DLD1 (cell line): ENCODE measurements at regions not wholly inside any gene's neighbourhood (a gene's known extent, or its start where the extent isn't known, plus 50 kb on each side); places are given as distances from the start of the nearest gene placed in this dataset.
"Not testable (repeated sequence)": the region's sequence is repeated elsewhere in the genome, so short reads cannot be mapped to it uniquely, and the experiment has no call there.

Experiments
- in situ Hi-C: cut with HindIII; loops from 2 replicates; pipeline ENCODE4 v1.10.0; 2017; ENCODE audit warnings: low sequenced_read_pairs

DNA sequence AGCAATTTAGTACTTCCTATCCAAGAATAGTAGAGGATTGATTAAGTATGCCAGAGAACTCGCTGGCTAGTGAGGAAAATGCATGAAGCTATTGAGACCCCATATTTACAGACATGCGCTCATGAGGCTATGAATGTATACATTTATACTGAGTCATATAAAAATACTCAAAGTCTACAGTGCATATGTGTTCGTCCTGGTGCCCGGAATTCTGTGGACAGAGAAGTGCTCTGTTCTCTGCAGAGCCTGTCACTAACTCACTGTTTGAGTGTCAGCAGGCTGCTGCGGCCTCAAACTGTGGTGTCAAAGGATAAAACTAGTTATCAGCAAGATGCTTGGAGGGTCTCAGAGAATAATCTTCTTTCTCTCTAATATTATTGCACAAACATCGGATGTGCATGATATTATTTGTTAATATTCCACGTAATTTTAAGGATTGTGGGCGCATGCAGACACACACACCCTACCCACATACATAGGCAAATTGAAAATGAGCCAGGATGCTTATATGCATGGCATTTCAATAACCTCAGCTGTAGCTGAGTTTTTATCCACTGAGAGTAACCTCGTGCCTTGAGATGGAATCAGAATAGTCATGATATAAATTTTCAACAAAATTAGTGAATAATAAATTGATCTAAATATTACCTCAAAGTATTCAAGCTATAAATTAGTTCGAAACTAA lies 50.0 kb upstream of the TSC22D2 start:
- in situ Hi-C loops: no loop called here

DNA sequence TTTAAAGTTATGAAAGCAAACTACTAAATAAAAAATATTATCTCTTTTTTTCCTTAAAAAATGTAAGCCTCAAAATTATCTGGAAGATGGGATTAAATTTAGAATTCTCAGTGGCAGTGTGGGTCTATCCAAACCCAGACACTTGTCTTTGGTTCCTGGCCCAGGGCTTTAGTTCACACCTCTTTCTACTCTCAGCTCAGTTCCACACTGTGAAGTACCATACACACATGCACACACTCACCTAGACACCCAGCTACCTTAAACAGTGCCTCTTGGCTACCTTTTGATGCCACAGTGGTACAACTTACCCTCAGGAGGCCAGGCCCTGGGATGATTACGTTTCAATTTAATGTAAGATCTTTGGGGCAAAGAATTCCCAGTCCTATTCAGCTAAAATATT lies 51.0 kb upstream of the TSC22D2 start:
- in situ Hi-C loops: no loop called here

DNA sequence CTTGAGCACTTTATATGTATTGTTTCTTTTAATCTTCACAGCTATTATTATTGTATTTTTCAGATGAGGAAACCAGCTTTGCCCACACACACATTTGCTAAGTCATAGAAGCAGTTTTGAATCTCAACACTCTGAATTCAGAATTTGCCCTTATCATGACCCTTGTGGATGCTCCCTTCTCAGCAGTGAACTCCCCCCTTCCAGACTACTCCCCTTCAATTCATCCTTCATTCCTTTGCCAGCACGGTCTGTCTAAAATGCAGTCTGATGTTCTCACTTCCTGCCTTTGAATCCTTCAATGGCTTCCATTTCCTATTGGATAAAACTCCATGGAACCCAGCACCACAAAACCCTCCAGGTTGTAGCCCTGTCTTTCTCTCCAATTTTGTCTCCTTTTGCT lies 52.5 kb upstream of the TSC22D2 start:
- in situ Hi-C loops: no loop called here

DNA sequence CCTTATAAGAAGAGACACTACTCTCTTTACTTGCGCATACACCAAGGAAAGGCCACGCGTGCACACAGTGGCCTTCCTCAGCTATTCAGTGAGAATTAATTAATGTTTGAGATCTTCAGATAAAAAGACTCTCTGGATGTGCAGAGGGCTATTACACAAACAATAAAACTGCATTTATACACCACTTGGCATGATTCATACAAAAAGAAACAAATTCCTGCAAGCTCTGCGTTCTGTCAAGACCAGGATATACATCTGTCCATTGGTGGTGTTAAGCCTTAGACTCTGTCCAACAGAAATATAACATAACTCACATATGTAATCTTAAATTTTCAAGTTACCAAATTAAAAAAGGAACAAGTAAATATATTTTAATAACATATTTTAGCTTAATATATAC lies 55.2 kb upstream of the TSC22D2 start:
- in situ Hi-C loops: no loop called here

DNA sequence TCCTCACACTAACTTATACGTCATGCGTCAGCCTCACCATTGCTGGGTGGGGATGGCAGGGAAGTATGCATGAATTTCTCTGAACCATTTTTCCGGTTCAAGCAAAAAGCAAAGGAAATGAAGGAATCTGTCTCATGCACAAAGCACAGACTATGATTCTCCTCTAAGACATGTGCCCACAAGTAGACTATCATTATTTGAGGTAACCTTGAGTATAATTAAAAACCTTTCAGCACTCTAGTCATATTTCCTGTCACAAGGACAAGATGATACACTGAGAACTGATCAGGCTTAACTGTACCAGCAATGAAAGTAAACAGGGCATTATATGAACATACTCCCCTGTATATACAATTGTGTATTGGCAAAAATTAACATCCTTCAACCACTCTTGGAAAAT lies 56.7 kb upstream of the TSC22D2 start:
- in situ Hi-C loops: no loop called here

DNA sequence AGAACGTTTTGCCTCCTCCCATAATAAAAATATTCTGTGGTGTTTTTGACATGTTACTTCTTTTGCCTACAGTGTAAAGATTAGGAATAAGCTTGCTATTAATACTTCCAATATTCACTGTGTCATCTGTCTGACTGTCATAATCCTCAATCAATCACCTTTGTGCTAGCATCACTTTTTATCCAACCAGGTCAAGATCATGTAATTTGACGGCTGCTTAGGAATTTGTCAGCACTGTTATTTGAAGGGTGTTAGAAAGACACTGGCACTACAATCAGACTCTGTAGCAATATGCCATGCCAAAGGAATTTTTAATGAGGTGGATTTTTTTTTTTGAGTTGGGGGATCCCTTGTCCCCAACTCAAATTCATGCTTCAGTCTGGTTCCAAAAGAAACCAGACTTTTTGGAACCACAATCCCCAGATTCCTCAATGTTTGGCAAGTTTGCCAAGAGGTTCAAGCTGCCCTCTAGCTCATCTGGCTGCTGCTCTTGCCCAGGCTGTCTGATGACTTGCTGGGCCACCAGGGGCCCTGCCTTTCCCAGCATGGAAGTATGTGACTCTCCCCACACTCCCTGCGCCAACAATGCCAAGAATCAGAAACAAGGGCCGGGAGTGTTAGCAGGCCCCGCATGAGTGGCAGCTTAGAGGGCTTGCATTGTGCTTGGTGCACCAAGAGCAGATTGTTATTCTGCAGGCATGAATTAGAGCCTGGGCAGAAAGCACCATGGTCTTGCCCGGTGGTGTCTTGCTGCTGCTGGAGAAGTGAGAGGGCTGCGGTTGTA lies 58.6 kb upstream of the TSC22D2 start:
- in situ Hi-C loops: no loop called here

DNA sequence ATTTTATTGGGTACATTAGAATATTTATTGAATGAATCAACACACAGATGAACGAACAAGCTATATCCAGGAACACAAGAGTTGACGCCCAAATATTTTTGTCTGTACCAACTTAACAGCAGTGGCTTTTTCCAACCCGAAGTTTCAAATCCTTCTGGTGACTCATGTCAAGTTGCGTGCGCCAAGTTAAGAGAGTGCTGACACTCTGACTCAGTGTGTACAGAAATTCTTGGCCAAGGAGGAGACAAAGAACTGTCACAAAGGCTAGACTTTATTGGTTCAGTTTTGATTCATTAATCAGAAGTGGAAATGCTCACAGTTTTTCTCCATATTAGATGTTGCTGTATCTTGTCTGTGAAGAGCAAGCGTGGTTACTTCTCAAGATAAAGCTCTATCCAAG lies 59.6 kb upstream of the TSC22D2 start:
- in situ Hi-C loops: no loop called here

DNA sequence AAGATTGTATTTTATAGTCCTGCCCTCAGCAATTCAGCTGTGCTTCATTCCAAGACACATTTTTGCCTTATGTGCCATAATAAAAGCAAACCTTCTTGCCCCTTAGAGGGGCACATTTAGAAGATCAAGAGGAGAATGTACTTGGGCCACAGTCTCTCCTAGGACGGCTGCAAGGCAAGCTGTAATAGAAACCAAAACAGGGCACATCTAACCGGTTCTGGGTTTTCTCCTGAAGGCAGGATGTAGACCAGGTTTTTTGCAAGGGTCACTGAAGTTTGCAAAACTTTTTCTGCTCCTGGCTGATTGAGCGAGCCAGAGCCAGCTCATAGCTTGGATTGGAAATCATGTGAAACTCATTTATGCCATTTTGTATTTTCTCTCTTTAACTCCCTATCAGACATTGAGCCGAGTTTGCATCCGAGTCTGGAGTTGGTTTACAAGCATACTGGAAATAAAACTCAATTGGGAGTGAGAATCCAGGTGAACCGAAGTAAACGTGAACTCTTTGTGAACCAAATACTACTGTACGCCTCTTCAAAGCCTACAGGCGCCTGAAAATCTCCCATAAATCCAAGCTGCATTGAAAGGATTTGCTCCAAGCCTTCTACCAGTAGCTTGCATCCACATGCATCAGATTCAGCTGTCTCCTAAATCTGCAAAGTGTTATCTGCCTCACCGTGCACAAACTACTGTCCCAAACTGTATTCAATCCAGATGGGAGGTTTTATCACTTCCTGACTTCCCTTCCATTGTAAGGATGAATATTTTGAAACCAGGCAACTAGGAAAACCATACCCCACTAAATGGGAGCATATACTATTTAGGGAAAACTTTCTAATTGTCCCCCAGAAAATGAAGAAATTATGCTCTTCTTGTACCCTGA lies 60.9 kb upstream of the TSC22D2 start:
- in situ Hi-C loops: no loop called here

DNA sequence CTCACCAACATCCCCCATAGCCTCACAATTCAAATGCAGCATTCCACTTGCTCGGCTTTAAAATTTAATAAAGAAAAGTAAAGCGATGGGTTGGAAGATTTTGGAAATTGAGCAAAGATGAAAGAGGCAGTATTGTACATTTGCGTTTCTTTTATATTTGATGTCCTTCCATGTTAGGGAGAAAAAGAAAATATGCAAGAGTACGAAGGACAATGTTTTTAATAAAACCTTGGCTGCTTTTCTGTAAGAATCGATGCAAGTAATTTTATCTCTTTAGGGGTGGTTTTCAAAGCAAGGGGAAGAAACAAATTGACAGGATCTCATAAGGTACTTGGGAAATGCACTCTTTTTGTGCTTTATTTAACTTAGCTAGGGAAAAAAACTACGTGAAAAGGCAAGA lies 61.8 kb upstream of the TSC22D2 start:
- in situ Hi-C loops: no loop called here

DNA sequence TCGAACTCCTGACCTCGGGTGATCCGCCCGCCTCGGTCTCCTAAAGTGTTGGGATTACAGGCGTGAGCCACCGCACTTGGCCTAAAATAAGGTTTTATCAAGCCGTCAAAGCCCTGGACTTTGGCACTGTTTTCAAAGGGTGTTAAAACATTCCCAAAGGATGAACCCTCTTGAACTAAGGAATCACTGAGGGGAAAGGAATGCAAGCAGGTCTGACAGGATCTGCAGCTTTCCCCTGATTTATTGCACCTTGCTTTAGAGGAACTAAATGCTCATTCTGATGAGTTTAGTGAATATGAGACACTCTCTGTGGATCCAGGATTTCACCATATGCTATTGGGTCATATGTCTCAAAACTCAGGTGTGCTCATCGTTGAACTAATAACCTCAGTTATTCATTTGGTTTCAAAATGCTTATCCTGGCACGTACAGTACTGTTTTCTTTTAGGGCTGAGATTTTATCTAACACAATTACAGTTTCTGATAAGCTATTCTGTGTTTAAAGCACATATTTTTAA lies 63.0 kb upstream of the TSC22D2 start:
- in situ Hi-C loops: no loop called here

DNA sequence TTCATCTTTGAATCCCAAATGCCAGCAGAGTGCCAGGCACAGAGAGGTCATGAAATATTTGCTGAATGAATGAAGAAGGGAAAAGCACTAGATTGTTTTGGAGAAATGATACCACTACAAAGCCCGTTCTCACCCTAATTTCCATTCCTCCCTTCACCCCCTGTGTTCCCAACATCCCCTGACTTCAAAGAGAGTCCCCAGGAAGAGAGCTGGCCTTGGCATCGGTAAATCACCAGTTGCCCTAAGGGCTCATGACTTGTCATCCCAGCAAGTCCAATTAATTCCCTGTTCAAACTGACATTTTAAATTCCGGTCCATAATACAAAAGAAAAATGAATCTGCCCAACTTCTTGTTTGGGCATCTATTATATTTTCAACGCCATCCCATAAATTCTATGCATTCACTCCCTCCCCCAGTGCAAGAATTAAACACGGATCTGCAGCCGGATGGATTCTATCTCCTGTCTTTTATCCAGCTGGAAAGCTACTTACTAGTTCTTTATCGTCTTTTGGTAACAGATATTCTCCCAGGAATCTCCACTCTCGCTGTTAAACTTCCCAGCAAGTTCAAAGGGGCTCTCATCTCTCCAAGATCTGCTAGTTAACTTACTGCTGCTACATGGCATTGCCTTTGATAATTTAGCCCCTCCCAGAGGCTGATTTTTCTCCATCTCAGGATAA lies 63.9 kb upstream of the TSC22D2 start:
- in situ Hi-C loops: no loop called here

DNA sequence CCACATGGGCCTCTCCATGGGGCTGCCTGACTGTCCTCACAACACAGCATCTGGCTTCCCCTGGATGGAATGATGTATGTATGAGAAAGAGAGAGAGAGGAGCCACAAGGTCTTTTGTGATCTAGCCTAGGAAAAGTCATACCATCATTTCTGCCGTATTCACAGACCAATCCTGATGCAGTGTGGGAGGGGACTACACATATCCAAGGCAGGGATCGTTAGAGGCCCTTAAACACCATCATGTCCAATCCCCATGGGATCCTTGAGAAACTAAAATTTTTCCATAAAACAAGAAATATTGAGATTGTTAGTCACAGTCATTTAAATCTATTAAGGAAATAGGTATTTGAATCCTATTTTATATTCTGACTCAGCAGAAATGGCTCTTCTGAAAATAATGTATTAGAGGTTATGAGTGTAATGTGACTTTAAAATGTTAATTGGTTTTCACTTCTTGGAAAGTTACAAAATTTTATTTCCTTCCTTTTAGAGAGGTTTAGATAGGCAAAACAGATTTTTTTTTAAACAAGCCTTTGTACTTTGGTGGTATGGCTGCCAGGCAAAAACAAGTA lies 65.1 kb upstream of the TSC22D2 start:
- in situ Hi-C loops: no loop called here

DNA sequence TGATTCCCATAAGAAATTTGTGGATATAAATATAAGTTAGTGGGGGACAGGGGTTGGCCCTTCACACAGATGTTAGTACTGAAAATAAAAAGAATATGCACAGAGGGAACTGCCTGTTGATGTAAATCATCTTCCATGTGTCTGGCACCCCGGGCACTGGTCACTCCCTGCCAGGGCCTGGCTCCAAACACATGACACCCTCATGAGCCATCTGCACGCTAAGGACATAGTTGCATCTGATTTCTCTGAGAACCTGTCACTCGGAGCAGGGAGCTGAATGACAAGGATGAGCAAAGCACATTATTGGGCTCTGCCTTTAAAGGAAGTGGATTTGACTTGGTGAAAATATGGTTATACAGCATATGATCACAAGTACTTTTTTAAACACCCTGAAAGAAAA lies 66.2 kb upstream of the TSC22D2 start:
- in situ Hi-C loops: no loop called here

DNA sequence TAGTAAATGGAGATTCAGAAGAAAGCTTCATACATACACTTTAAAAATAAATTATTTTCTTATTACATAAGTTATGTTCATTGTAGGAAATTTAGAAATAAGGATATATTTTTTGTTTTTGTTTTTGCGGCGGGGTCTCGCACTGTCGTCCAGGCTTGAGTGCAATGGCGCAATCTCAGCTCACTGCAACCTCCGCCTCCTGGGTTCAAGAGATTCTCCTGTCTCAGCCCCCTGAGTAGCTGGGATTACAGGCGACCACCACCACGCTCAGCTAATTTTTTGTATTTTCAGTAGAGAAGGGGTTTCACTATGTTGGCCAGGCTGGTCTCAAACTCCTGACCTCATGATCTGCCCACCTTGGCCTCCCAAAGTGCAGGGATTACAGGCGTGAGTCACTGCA lies 71.7 kb upstream of the TSC22D2 start:
- in situ Hi-C loops: not testable (repeated sequence)

DNA sequence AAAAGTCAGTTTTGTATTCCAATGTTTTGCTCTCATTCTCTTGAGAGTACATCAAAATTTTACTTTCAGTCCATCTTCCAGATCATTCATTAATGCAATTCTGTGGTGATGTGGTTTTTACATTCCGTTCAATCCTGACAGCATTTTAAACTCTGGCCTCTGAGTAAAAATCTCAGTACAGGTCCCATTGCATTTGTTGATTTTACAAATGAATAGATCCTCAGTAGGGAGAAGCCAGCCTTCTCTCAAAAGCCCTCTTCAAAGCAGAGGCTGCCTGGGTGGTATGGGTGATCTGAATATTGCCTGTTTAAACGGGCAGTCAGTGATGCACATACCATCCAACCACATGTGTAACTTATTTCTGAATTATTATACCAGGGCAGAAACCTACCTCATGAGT lies 72.5 kb upstream of the TSC22D2 start:
- in situ Hi-C loops: no loop called here

DNA sequence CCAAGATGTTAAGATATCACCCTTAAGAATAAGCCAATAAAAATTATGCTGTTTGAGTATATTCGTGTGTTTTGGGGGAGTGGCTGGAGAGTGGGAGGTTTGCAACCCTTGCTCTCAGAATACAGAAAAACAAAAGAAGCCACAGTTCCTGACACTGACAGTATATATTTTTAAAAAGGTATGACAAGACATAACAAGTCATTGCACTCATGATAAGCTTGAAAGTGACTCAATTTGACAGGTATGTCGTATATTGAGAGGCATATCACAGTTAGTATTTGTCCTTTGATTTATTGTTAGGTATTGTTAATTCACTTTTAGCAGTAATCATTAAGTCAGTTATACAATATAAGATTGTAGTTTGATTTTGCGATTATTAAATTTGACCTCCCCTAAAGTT lies 73.1 kb upstream of the TSC22D2 start:
- in situ Hi-C loops: no loop called here

DNA sequence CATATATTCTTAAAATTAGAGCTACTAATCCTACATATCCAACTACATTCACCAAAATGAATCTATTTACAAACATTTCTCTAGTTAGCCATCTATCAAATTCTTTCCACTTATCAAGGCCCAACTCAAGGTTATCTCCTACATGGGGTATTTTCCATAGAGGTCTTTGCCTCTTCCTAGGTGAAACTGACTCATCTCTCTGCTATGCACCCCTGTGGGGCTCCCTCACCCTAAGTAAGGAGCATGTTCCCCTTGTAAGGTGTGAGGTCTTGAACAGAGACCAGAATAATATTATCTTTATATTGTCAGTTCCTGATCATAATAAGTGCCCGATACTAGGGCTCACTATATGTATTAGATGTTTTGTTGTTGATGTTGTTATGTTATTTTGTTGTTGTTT lies 74.6 kb upstream of the TSC22D2 start:
- in situ Hi-C loops: no loop called here

DNA sequence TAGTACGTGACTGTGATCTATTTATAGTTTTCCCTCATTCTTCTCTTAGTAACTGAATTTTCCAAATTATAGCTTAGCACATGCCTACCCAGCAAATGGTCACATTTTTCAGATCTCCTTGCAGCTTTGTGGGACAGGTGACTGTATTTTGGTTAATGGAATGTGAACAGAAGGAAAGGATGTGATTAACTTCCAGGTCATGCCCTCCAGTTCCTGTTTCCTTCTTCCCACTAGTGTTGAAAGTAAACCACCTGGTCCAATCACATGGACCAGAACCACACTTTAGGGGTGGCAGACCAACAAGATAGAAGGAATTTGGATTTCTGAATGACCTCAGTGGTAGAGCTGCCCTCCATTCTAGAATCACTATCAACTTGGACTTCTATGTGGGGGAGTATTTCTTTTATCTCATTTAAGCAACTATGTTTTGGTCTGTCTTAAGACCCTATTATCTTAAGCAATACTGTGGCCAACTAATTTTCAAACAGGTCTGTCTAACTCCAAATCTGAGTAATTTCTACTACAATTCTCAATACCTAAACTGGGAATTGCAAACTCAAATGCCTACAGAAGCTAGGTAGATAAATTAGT lies 76.0 kb upstream of the TSC22D2 start:
- in situ Hi-C loops: no loop called here

DNA sequence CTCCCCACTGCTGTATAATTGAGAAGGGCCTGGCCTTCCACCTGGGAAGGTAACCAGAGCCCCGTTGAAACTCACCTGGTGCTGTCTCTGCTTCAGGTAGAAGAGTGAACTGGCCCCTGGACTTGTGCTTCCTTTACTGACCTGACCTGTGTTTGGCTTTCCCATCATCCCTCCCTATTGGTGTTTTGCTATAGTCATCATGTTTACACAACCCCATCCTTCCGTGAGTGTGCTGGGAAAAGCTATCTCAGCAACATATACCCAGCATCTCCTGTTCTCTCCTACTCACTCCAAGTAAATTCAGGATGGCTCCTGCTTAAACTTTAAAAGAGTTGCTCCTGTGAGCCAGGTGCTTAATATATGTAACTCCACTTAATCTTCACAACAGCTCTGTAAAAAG lies 77.2 kb upstream of the TSC22D2 start:
- in situ Hi-C loops: no loop called here

DNA sequence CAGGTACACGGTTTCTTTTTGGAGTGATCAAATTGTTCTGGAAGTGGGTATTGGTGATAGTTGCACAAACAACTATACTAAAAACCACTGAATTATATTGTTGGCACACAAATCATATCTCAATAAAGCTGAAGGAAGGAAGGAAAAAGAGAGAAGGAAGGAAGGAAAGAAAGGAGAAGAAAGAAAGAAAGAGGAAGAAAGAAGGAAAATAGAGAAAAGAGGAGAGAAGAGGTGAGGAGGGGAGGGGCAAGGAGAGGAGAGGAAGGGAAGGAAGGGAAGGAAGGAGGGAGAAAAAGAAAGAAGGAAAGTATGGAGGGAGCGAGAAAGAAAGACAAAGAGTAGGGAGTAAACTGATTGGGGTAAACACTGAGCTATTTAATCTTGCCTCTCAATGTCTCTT lies 77.9 kb upstream of the TSC22D2 start:
- in situ Hi-C loops: no loop called here
